Activated CD4-positive, alpha-beta memory T cell treated with anti-CD3 and anti-CD28 coated beads for 36 hours (primary cell): ENCODE measurements at regions not wholly inside any gene's neighbourhood (a gene's known extent, or its start where the extent isn't known, plus 50 kb on each side); places are given as distances from the start of the nearest gene placed in this dataset.

Source experiments
- CTCF ChIA-PET: fragments of 350-600 bp; sonication (Branson Sonifier 250); formaldehyde crosslinking; loops from one replicate; lab custom pipeline; 2021; ENCODE audit warnings: antibody characterized with exemption, inconsistent platforms; lab: Charles Lee
- POLR2A ChIA-PET: fragments of 350-600 bp; sonication (Branson Sonifier 250); formaldehyde crosslinking; loops from one replicate; lab custom pipeline; 2021; ENCODE audit warnings: antibody characterized with exemption; lab: Charles Lee
- DNase-seq: peaks from one replicate; pipeline ENCODE4 v3.0.0-alpha.2; 2020
- H3K27ac Mint-ChIP-seq: one replicate; pipeline ENCODE4 v1.8.0; 2021; ENCODE audit warnings: mixed read lengths
- H3K27me3 Mint-ChIP-seq: one replicate; pipeline ENCODE4 v1.8.0; 2021; ENCODE audit warnings: mixed read lengths
- H3K36me3 Mint-ChIP-seq: one replicate; pipeline ENCODE4 v1.8.0; 2021; ENCODE audit warnings: mixed read lengths
- H3K4me1 Mint-ChIP-seq: one replicate; pipeline ENCODE4 v1.8.0; 2021; ENCODE audit warnings: low read depth, mixed read lengths
- H3K4me3 Mint-ChIP-seq: one replicate; pipeline ENCODE4 v1.8.0; 2021; ENCODE audit warnings: mild to moderate bottlenecking, mixed read lengths
- H3K9me3 Mint-ChIP-seq: one replicate; pipeline ENCODE4 v1.8.0; 2021; ENCODE audit warnings: mixed read lengths
- intact Hi-C: fragments of 100-400 bp; cut with micrococcal nuclease; formaldehyde crosslinking; loops from one replicate; pipeline ENCODE4 v1.15.1; 2023

GRCh38 chr2:240350006-240350355, 85.5 kb upstream of the GPC1 start:
- no peak for DNase-seq
- H3K36me3 Mint-ChIP-seq, result no peaks in the 10 kb centered on the region
- H3K27me3 Mint-ChIP-seq, result peaks cover 3% of the 10 kb centered on the region
- no peaks in the 10 kb centered on the region for H3K4me1 Mint-ChIP-seq
- POLR2A ChIA-PET, result no interaction called here
- no peak overlapping the region for H3K4me3 Mint-ChIP-seq
- intact Hi-C loops, result no loop called here
- H3K27ac Mint-ChIP-seq, result no peak overlapping the region
- H3K9me3 Mint-ChIP-seq, result peaks cover 8% of the 10 kb centered on the region
- CTCF ChIA-PET, result no interaction called here

- Mint-ChIP-seq H3K27me3 (peaks cover 5% of the 10 kb centered on the region), H3K9me3 (peaks cover 1% of the 10 kb centered on the region), H3K4me3 (no peak overlapping the region), H3K27ac (no peak overlapping the region), H3K4me1 (no peaks in the 10 kb centered on the region), H3K36me3 (no peaks in the 10 kb centered on the region)
- intact Hi-C loops, result no loop called here
- ChIA-PET POLR2A (no interaction called here), CTCF (no interaction called here)
- DNase-seq, result no peak
Observed at GRCh38 chr2:240350696-240351087, 84.8 kb upstream of the GPC1 start.

- no peak for DNase-seq
- peaks cover 5% of the 10 kb centered on the region for H3K27me3 Mint-ChIP-seq
- ChIA-PET CTCF (no interaction called here), POLR2A (no interaction called here)
- no peaks in the 10 kb centered on the region for H3K9me3 Mint-ChIP-seq
- no peaks in the 10 kb centered on the region for H3K4me1 Mint-ChIP-seq
- intact Hi-C loops, result no loop called here
- no peak overlapping the region for H3K4me3 Mint-ChIP-seq
- no peak overlapping the region for H3K27ac Mint-ChIP-seq
- H3K36me3 Mint-ChIP-seq, result no peaks in the 10 kb centered on the region
Observed at GRCh38 chr2:240351088-240351741, 84.2 kb upstream of the GPC1 start.

- H3K9me3 Mint-ChIP-seq, result no peaks in the 10 kb centered on the region
- H3K27me3 Mint-ChIP-seq, result peaks cover 5% of the 10 kb centered on the region
- no peak overlapping the region for H3K4me3 Mint-ChIP-seq
- POLR2A ChIA-PET, result no interaction called here
- DNase-seq, result no peak
- H3K27ac Mint-ChIP-seq, result no peak overlapping the region
- H3K36me3 Mint-ChIP-seq, result no peaks in the 10 kb centered on the region
- intact Hi-C loops, result no loop called here
- H3K4me1 Mint-ChIP-seq, result no peaks in the 10 kb centered on the region
- CTCF ChIA-PET, result no interaction called here
Observed at GRCh38 chr2:240351826-240352426, 83.5 kb upstream of the GPC1 start.

GRCh38 chr2:240353086-240353798, 82.2 kb upstream of the GPC1 start:
- Mint-ChIP-seq H3K36me3 (no peaks in the 10 kb centered on the region), H3K9me3 (no peaks in the 10 kb centered on the region), H3K4me1 (no peaks in the 10 kb centered on the region), H3K27ac (no peak overlapping the region), H3K27me3 (peaks cover 5% of the 10 kb centered on the region), H3K4me3 (no peak overlapping the region)
- DNase-seq, result no peak
- intact Hi-C loops, result no loop called here
- ChIA-PET POLR2A (no interaction called here), CTCF (interaction anchor here (0.6 kb wide), 1 partner anchor 120 kb away, joined by 3 read pairs; no protein-coding TSS in a partner anchor)

GRCh38 chr2:240353944-240354343, 81.5 kb upstream of the GPC1 start:
- Mint-ChIP-seq H3K27me3 (peaks cover 2% of the 10 kb centered on the region), H3K4me3 (no peak overlapping the region), H3K4me1 (no peaks in the 10 kb centered on the region), H3K9me3 (no peaks in the 10 kb centered on the region), H3K36me3 (no peaks in the 10 kb centered on the region), H3K27ac (no peak overlapping the region)
- intact Hi-C loops, result no loop called here
- ChIA-PET CTCF (no interaction called here), POLR2A (no interaction called here)
- DNase-seq, result no peak

GRCh38 chr2:240355001-240355891, 80.2 kb upstream of the GPC1 start:
- intact Hi-C loops, result no loop called here
- no peaks in the 10 kb centered on the region for H3K4me1 Mint-ChIP-seq
- H3K27ac Mint-ChIP-seq, result no peak overlapping the region
- no peak overlapping the region for H3K4me3 Mint-ChIP-seq
- H3K36me3 Mint-ChIP-seq, result no peaks in the 10 kb centered on the region
- H3K27me3 Mint-ChIP-seq, result peaks cover 2% of the 10 kb centered on the region
- ChIA-PET POLR2A (no interaction called here), CTCF (no interaction called here)
- DNase-seq, result no peak
- H3K9me3 Mint-ChIP-seq, result peaks cover 5% of the 10 kb centered on the region

GRCh38 chr2:240355962-240356361, 79.5 kb upstream of the GPC1 start:
- DNase-seq, result no peak
- Mint-ChIP-seq H3K27ac (no peak overlapping the region), H3K27me3 (peaks cover 2% of the 10 kb centered on the region), H3K36me3 (no peaks in the 10 kb centered on the region), H3K4me1 (no peaks in the 10 kb centered on the region), H3K4me3 (no peak overlapping the region), H3K9me3 (peaks cover 13% of the 10 kb centered on the region)
- intact Hi-C loops, result no loop called here
- ChIA-PET CTCF (no interaction called here), POLR2A (no interaction called here)

GRCh38 chr2:240356700-240357640, 78.5 kb upstream of the GPC1 start:
- no peak for DNase-seq
- ChIA-PET POLR2A (no interaction called here), CTCF (no interaction called here)
- no peaks in the 10 kb centered on the region for H3K4me1 Mint-ChIP-seq
- H3K27ac Mint-ChIP-seq, result no peak overlapping the region
- H3K36me3 Mint-ChIP-seq, result no peaks in the 10 kb centered on the region
- peaks cover 3% of the 10 kb centered on the region for H3K27me3 Mint-ChIP-seq
- peaks cover 22% of the 10 kb centered on the region for H3K9me3 Mint-ChIP-seq
- intact Hi-C loops, result no loop called here
- no peak overlapping the region for H3K4me3 Mint-ChIP-seq

GRCh38 chr2:240357641-240358012, 77.8 kb upstream of the GPC1 start:
- CTCF ChIA-PET, result no interaction called here
- no peak for DNase-seq
- Mint-ChIP-seq H3K4me1 (no peaks in the 10 kb centered on the region), H3K4me3 (no peak overlapping the region), H3K9me3 (peaks cover 23% of the 10 kb centered on the region), H3K36me3 (no peaks in the 10 kb centered on the region), H3K27ac (no peak overlapping the region), H3K27me3 (peaks cover 4% of the 10 kb centered on the region)
- intact Hi-C loops, result no loop called here
- POLR2A ChIA-PET, result no interaction called here

- POLR2A ChIA-PET, result no interaction called here
- intact Hi-C loops, result no loop called here
- Mint-ChIP-seq H3K4me1 (no peaks in the 10 kb centered on the region), H3K27ac (no peak overlapping the region), H3K36me3 (no peaks in the 10 kb centered on the region), H3K4me3 (no peak overlapping the region), H3K9me3 (peaks cover 23% of the 10 kb centered on the region), H3K27me3 (peaks cover 4% of the 10 kb centered on the region)
- no peak for DNase-seq
- CTCF ChIA-PET, result no interaction called here
Observed at GRCh38 chr2:240358080-240358479, 77.4 kb upstream of the GPC1 start.
